ENCODE measurements at regions not wholly inside any gene's neighbourhood (a gene's known extent, or its start where the extent isn't known, plus 50 kb on each side); places are given as distances from the start of the nearest gene placed in this dataset.

- no peak for TF ChIP-seq CTCF (IDR thresholded peaks at IDR 0.05)
- no peak for TF ChIP-seq POLR2A (IDR thresholded peaks at IDR 0.05)
These were observed 125.1 kb downstream of the NPIPB5 start for GRCh38 chr16:22635801-22636200.
